ENCODE measurements at regions not wholly inside any gene's neighbourhood (a gene's known extent, or its start where the extent isn't known, plus 50 kb on each side); places are given as distances from the start of the nearest gene placed in this dataset.

DNA sequence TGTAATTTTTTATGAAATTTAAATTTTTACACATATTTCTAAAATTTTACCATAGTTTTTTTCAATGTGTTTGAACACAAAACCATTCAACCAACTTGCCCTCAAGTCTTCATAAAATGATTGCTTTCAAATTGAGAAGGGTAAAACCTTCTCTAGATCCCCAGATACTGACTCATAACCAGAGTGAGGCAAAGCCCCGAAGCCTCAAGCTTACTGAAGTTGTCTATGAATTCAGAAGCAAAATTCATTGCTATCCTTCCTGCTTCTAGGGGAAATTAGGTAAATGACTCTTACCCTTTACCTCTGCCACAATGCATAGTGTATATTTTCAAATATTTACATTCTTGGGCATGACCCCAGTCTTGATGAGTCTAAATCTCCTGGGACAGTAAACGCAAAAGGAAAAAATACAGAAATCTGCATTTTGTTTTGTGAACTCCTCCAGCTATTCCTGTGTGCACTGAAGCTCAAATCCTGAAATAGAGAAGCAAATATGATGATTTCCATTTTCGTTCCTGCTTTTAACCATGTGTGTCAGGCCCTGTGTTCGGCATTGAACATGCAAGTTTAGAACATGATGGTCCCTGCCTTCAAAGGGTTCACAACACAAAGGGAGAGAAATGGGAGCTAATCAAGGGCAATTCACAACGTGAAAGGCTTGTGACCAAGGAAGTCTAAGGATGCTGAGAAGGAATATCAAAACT is 246.3 kb downstream of the SUCLG1 start:
- no peaks in the 10 kb centered on the region for H3K9me3 Mint-ChIP-seq
- DNase-seq (ENCODE audit: low spot score in 2 of 2) (no peak), ATAC-seq (peak; percentile 71)
- no peaks in the 10 kb centered on the region for H3K4me1 Mint-ChIP-seq
- no peak overlapping the region for H3K27ac Mint-ChIP-seq
- no peak overlapping the region for H3K4me3 Mint-ChIP-seq
- H3K36me3 Mint-ChIP-seq, result no peaks in the 10 kb centered on the region

GRCh38 chr2:84209941-84210340 is 249.1 kb downstream of the SUCLG1 start:
- Mint-ChIP-seq H3K4me1 (no peaks in the 10 kb centered on the region), H3K27ac (no peak overlapping the region), H3K4me3 (no peak overlapping the region), H3K36me3 (no peaks in the 10 kb centered on the region), H3K9me3 (no peaks in the 10 kb centered on the region)
- DNase-seq (ENCODE audit: low spot score in 2 of 2) (no peak), ATAC-seq (no peak)

DNA sequence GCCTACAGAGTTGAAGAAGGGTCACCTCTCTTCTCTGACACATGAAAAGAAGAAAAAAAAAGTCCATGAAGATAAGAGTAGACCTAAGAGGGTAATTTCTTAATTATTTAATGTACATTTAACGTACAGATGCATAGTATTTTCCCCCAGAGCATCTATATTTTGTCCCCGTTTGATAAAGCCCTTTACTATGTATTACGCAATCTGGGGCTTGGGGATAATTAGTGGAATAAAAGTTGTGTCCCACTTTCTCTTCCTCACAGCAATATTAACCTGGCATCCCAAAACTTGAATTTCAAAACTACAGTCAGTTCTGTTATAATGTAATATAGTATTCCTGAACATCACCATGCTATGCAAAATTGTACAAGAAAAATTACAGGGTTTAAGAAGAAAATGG is 254.1 kb downstream of the SUCLG1 start:
- ATAC-seq, result no peak
- Mint-ChIP-seq H3K4me1 (no peaks in the 10 kb centered on the region), H3K27ac (no peak overlapping the region), H3K36me3 (no peaks in the 10 kb centered on the region), H3K4me3 (no peak overlapping the region), H3K9me3 (no peaks in the 10 kb centered on the region)
- no peak for DNase-seq (ENCODE audit: low spot score in 2 of 2)

DNA sequence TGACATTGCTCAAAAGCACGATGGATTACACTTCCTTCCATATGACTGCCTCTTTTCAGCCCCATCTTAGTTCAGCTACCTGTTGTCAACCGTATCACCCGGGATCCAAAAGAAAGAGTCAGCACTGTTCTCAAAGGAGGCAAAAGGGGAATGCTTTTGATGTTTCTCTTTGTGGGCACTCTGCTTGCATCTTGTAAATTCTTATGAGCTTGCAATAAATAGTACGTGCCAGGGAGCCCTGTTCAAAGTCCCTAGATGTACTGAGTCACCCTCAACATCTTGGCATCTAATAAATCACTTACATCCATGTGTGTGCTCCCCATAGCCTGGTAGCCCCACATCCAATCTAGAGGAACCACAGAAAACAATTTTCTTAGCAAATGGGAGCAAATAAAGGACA is 256.9 kb downstream of the SUCLG1 start:
- H3K4me1 Mint-ChIP-seq, result no peaks in the 10 kb centered on the region

GRCh38 chr2:84201158-84201557 is 257.9 kb downstream of the SUCLG1 start:
- H3K36me3 Mint-ChIP-seq, result no peaks in the 10 kb centered on the region
- ATAC-seq (no peak), DNase-seq (ENCODE audit: low spot score in 2 of 2) (no peak)
- H3K4me1 Mint-ChIP-seq, result no peaks in the 10 kb centered on the region
- H3K27ac Mint-ChIP-seq, result no peak overlapping the region
- no peaks in the 10 kb centered on the region for H3K9me3 Mint-ChIP-seq
- no peak overlapping the region for H3K4me3 Mint-ChIP-seq

More for the DNA sequence above, 256.9 kb downstream of the SUCLG1 start:
- ATAC-seq (no peak), DNase-seq (ENCODE audit: low spot score in 2 of 2) (no peak)
- Mint-ChIP-seq H3K4me3 (no peak overlapping the region), H3K27ac (no peak overlapping the region), H3K36me3 (no peaks in the 10 kb centered on the region), H3K9me3 (no peaks in the 10 kb centered on the region)

DNA sequence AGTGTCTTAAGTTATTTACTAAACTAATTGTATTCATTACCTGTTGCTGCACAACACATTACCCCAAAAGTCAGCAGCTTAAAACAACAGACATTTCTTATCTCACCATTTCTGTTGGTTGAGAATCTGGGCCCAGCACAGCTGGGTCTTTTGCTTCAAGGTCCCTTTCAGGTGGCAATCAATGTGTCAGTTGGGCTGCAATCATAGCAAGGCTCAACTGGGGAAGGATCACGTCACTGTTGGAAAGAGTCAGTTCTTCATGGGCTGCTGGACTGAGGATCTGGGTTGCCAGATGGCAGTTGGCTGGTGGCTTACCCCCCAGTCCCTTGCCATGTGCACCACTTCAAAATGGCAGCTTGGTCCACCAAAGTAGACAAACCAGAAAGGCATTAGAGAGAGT is 261.2 kb downstream of the SUCLG1 start:
- no peak for DNase-seq (ENCODE audit: low spot score in 2 of 2)
- Mint-ChIP-seq H3K4me1 (no peaks in the 10 kb centered on the region), H3K9me3 (no peaks in the 10 kb centered on the region), H3K27ac (no peak overlapping the region), H3K4me3 (no peak overlapping the region), H3K36me3 (no peaks in the 10 kb centered on the region)
- no peak for ATAC-seq

DNA sequence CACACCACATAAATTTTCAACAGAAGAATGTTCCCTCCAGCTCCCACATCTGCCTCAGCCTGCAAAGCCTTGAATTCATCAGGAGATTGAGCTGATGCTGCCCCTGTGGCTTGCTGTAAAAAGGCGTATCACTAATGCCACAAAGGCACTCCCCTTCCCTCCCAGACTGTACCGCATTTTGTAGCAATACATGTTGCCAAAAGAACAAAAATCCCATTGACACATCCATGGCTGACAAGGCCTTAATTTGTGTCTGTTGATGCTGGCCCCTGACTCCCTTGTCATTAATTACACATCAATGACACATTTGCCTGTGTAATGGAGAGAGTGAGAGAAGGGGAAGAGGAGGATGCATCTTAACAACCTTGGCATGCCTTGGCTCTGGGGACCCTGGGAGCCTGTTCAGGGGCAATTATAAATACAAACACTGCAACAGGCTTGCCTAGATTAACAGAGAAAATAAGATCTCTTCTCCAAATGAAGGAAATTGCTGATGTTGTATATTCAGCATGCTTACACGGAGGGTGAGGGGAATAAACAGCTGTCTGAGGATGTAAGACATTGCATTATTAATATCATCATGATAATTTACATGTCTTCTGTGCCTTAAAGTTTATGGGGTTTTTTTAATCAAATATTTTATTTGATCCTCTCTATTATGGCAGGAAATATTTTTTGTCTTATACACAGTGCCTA is 264.0 kb downstream of the SUCLG1 start:
- DNase-seq (ENCODE audit: low spot score in 2 of 2), result no peak
- Mint-ChIP-seq H3K27ac (no peak overlapping the region), H3K4me1 (no peaks in the 10 kb centered on the region), H3K4me3 (no peak overlapping the region), H3K9me3 (no peaks in the 10 kb centered on the region), H3K36me3 (no peaks in the 10 kb centered on the region)
- ATAC-seq, result no peak

- Mint-ChIP-seq H3K4me1 (no peaks in the 10 kb centered on the region), H3K9me3 (no peaks in the 10 kb centered on the region), H3K4me3 (no peak overlapping the region), H3K36me3 (no peaks in the 10 kb centered on the region), H3K27ac (no peak overlapping the region)
- DNase-seq (ENCODE audit: low spot score in 2 of 2) (no peak), ATAC-seq (no peak)
These were observed 264.9 kb downstream of the SUCLG1 start for GRCh38 chr2:84194181-84194580.

DNA sequence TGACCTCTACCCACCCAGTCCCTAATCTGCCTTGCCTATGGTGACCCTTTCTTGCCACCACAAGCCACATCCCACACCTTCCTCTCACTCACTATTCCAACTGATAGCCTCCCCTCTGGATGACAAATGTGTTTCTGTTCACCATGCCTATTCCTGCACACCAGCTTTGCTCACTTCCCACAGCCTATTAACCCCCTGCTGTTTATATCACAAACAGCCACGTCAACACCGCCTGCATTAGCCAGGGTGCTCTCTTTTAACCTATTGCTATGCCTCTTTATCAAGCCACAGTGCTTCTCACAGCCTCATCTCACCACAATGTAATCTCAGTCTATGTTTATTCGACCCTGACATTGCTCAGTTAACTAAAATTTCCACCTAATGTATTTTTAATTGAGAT is 271.8 kb downstream of the SUCLG1 start:
- Mint-ChIP-seq H3K4me3 (no peak overlapping the region), H3K36me3 (no peaks in the 10 kb centered on the region), H3K4me1 (no peaks in the 10 kb centered on the region), H3K27ac (no peak overlapping the region), H3K9me3 (no peaks in the 10 kb centered on the region)
- no peak for DNase-seq (ENCODE audit: low spot score in 2 of 2)
- ATAC-seq, result no peak

GRCh38 chr2:84181927-84182326 is 277.2 kb downstream of the SUCLG1 start:
- no peaks in the 10 kb centered on the region for H3K4me1 Mint-ChIP-seq
- no peak overlapping the region for H3K4me3 Mint-ChIP-seq
- no peak overlapping the region for H3K27ac Mint-ChIP-seq
- H3K36me3 Mint-ChIP-seq, result no peaks in the 10 kb centered on the region
- ATAC-seq (no peak), DNase-seq (ENCODE audit: low spot score in 2 of 2) (no peak)
- no peaks in the 10 kb centered on the region for H3K9me3 Mint-ChIP-seq

- Mint-ChIP-seq H3K36me3 (no peaks in the 10 kb centered on the region), H3K4me1 (no peaks in the 10 kb centered on the region), H3K9me3 (no peaks in the 10 kb centered on the region), H3K4me3 (no peak overlapping the region), H3K27ac (no peak overlapping the region)
- ATAC-seq (peak; percentile 38), DNase-seq (ENCODE audit: low spot score in 2 of 2) (no peak)
These were observed 281.3 kb downstream of the SUCLG1 start for GRCh38 chr2:84177733-84178132.

DNA sequence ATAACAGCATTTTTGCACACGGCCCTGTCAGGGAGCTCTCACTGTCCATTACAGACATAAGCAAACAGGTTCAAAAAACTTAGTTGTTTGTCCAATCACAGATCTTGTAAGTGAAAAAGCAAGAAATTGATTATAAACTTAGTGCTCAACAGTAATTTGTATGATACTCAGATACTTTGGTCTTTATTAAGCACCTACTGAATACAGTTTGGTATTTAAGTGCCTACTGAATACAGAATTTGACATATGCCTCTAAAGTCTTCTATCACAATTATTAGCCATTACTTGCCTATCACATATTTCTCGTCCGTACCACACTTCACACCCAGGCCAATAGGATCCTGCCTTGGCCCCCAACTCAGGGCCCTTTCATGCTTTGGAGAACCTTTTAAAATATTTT is 283.1 kb downstream of the SUCLG1 start:
- no peak overlapping the region for H3K27ac Mint-ChIP-seq
- H3K4me1 Mint-ChIP-seq, result no peaks in the 10 kb centered on the region
- ATAC-seq (no peak), DNase-seq (ENCODE audit: low spot score in 2 of 2) (no peak)
- no peaks in the 10 kb centered on the region for H3K36me3 Mint-ChIP-seq
- H3K4me3 Mint-ChIP-seq, result no peak overlapping the region
- H3K9me3 Mint-ChIP-seq, result no peaks in the 10 kb centered on the region

- DNase-seq (ENCODE audit: low spot score in 2 of 2) (no peak), ATAC-seq (peak; percentile 48)
- no peaks in the 10 kb centered on the region for H3K9me3 Mint-ChIP-seq
- H3K4me3 Mint-ChIP-seq, result no peak overlapping the region
- H3K4me1 Mint-ChIP-seq, result no peaks in the 10 kb centered on the region
- no peak overlapping the region for H3K27ac Mint-ChIP-seq
- H3K36me3 Mint-ChIP-seq, result no peaks in the 10 kb centered on the region
These were observed 283.7 kb downstream of the SUCLG1 start for GRCh38 chr2:84175340-84175739.

GRCh38 chr2:84173041-84173440 is 286.0 kb downstream of the SUCLG1 start:
- Mint-ChIP-seq H3K4me3 (no peak overlapping the region), H3K9me3 (peaks cover 5% of the 10 kb centered on the region), H3K36me3 (no peaks in the 10 kb centered on the region), H3K4me1 (no peaks in the 10 kb centered on the region), H3K27ac (no peak overlapping the region)
- DNase-seq (ENCODE audit: low spot score in 2 of 2) (no peak), ATAC-seq (no peak)

DNA sequence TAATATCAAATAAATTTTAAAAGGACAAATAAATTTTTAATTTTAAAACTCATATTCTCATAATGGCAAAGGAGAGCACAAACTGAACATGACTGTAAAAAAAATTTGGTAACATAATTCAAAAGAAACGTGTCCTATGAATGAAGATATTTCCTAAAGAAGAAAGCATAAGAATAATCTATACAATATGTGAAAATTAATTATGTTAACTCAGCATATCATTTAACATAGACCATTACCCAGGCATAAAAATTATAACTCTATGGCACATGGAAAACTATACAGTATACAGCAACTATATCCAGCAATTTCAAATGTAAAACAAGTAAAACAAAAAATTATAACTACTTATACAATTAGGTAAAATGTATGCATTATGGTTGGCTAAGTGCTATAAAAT is 288.1 kb downstream of the SUCLG1 start:
- no peak overlapping the region for H3K4me3 Mint-ChIP-seq
- DNase-seq (ENCODE audit: low spot score in 2 of 2), result no peak
- no peak for ATAC-seq
- H3K27ac Mint-ChIP-seq, result no peak overlapping the region
- no peaks in the 10 kb centered on the region for H3K36me3 Mint-ChIP-seq
- H3K9me3 Mint-ChIP-seq, result peaks cover 5% of the 10 kb centered on the region
- H3K4me1 Mint-ChIP-seq, result no peaks in the 10 kb centered on the region

GRCh38 chr2:84169871-84170270 is 289.2 kb downstream of the SUCLG1 start:
- Mint-ChIP-seq H3K4me1 (no peaks in the 10 kb centered on the region), H3K27ac (no peak overlapping the region), H3K9me3 (peaks cover 5% of the 10 kb centered on the region), H3K36me3 (no peaks in the 10 kb centered on the region), H3K4me3 (no peak overlapping the region)
- DNase-seq (ENCODE audit: low spot score in 2 of 2) (no peak), ATAC-seq (no peak)
